Effector memory CD4-positive, alpha-beta T cell (primary cell): ENCODE measurements at regions not wholly inside any gene's neighbourhood (a gene's known extent, or its start where the extent isn't known, plus 50 kb on each side); places are given as distances from the start of the nearest gene placed in this dataset.

Source experiments
- DNase-seq, 3 donors: peaks; one replicate each; pipeline ENCODE4 v3.0.0-alpha.2; 2020
- H3K27ac ChIP-seq: 2 replicates; pipeline ENCODE4 v1.7.0; 2013; ENCODE audit warnings: mild to moderate bottlenecking, low read length, moderate library complexity; ENCODE audit not compliant: insufficient read depth, poor library complexity, severe bottlenecking
- H3K27me3 ChIP-seq: replicated peaks from 2 replicates; pipeline ENCODE4 v1.7.0; 2013; ENCODE audit warnings: mild to moderate bottlenecking, low read length; ENCODE audit not compliant: insufficient read depth, control insufficient read depth, poor library complexity, severe bottlenecking
- H3K36me3 ChIP-seq: 2 replicates; pipeline ENCODE4 v1.7.0; 2013; ENCODE audit warnings: mild to moderate bottlenecking, low read length, moderate library complexity; ENCODE audit not compliant: control insufficient read depth, insufficient read depth
- H3K4me1 ChIP-seq: 2 replicates; pipeline ENCODE4 v1.7.0; 2013; ENCODE audit warnings: low read length, mild to moderate bottlenecking; ENCODE audit not compliant: control insufficient read depth, insufficient read depth, poor library complexity, severe bottlenecking
- H3K4me3 ChIP-seq: 2 replicates; pipeline ENCODE4 v1.7.0; 2013; ENCODE audit warnings: low read length, low read depth, mild to moderate bottlenecking; ENCODE audit not compliant: insufficient read depth, poor library complexity, severe bottlenecking
- H3K9me3 ChIP-seq: 2 replicates; pipeline ENCODE4 v1.7.0; 2013; ENCODE audit warnings: mild to moderate bottlenecking, low read length, moderate library complexity; ENCODE audit not compliant: control insufficient read depth

DNA sequence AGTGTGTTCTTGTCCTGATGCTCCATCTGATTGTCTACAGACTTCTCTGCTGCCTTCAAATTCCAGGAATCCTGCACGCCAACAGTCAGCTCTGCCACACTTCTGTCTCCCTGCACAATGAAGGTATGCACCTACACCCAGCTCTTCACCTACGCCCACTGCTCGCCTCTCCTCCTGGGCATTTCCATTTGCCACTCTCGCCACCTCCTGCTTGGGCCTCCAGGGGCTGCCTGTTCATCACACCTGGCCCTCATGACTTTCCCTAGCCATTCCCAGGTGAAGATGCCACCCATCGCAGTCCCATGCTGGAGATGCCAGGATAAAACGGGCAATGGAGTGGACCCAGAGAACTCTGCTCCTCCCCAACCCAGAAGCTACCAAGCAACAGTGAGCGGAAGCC is 96.5 kb upstream of the ATP1A1 start:
- no peaks in the 10 kb centered on the region for H3K27me3 ChIP-seq
- no peaks in the 10 kb centered on the region for H3K9me3 ChIP-seq
- no peak overlapping the region for H3K27ac ChIP-seq
- H3K4me1 ChIP-seq, result no peaks in the 10 kb centered on the region
- DNase-seq, result no peak
- H3K36me3 ChIP-seq, result no peaks in the 10 kb centered on the region
- H3K4me3 ChIP-seq, result no peak overlapping the region

DNA sequence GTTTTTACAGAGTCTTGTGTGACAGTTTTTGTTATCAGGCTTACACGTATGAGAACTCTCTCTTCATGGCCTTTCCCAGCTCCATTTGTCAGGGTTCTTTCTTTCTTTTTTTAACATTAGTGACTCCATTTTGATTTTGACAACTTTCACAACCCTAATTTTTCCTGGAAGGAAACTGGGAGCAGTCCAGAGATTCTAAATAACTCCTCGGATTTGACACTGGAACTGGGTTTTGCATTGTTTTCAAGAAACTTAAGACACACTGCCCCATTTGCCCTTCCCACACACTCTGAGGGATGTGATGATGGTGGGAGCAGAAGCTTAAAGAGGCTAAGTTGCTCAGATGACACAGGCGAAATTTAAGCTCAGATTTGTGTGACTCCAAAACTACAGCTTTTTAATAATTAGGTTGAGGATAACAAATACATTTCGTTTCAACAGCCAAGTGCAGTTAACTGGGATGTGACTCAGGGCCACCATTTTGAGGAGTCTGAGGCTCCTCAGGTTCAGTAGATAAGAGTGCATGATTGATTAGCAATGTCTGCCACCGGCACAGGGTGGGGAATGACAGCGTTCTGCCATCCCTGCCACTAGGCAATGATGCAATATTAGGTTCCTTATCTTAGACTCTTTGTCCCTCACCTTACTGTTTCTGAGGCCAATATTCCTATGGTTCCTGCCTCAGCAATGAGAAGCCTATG is 95.1 kb upstream of the ATP1A1 start:
- no peaks in the 10 kb centered on the region for H3K27me3 ChIP-seq
- H3K36me3 ChIP-seq, result no peaks in the 10 kb centered on the region
- no peak overlapping the region for H3K4me3 ChIP-seq
- H3K4me1 ChIP-seq, result no peaks in the 10 kb centered on the region
- no peaks in the 10 kb centered on the region for H3K9me3 ChIP-seq
- no peak overlapping the region for H3K27ac ChIP-seq
- DNase-seq, result no peak

DNA sequence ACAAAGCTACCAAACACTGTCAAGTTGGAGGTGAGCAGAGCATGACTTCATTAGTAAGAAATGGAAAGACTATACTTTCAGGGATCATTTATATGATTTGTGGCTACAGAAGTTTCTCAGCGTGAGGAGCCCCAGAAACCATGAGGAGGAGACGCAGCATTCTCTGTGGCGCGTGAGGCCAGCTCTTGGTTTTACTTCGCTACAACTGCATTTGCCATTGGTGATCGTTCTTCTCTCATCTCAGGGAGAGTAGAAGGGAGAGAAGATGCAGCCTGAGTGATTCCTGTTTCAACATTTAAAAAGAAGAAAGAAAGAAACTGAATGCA is 94.5 kb upstream of the ATP1A1 start:
- Histone ChIP-seq H3K4me1 (no peaks in the 10 kb centered on the region), H3K36me3 (no peaks in the 10 kb centered on the region), H3K4me3 (no peak overlapping the region), H3K27ac (no peak overlapping the region), H3K27me3 (no peaks in the 10 kb centered on the region), H3K9me3 (no peaks in the 10 kb centered on the region)
- DNase-seq, result no peak

GRCh38 chr1:116279715-116280114 is 93.3 kb upstream of the ATP1A1 start:
- H3K27me3 ChIP-seq, result no peaks in the 10 kb centered on the region
- no peaks in the 10 kb centered on the region for H3K4me1 ChIP-seq
- no peak overlapping the region for H3K27ac ChIP-seq
- no peaks in the 10 kb centered on the region for H3K36me3 ChIP-seq
- no peak for DNase-seq
- no peaks in the 10 kb centered on the region for H3K9me3 ChIP-seq
- H3K4me3 ChIP-seq, result no peak overlapping the region

DNA sequence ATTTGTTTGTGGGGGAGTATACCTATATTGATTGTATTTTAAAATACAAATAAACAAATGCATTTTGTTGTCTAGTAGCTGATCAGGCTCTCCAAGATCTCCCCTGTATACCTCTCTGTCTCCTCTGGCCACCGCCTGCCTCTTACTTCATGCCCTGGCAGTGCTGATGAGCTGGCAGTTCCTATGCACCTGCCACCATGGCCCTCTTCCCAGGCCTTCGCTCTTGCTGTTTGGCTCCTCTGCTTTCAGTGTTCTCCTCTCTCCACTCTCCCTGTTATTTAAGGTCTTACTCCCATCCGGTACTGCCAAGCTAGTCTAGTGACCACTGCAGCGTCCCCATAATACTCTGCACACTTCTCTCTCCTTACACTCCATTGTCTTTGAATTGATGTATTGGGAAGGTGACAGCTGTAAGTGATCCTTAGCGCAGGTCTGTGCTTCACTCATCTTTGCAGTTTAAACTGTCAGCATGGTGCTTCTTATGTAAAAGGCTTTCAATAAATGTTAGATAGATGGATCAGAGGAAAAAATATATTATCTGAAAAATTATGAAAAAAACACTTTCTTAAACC is 88.1 kb upstream of the ATP1A1 start:
- no peaks in the 10 kb centered on the region for H3K9me3 ChIP-seq
- DNase-seq, result no peak
- no peaks in the 10 kb centered on the region for H3K27me3 ChIP-seq

DNA sequence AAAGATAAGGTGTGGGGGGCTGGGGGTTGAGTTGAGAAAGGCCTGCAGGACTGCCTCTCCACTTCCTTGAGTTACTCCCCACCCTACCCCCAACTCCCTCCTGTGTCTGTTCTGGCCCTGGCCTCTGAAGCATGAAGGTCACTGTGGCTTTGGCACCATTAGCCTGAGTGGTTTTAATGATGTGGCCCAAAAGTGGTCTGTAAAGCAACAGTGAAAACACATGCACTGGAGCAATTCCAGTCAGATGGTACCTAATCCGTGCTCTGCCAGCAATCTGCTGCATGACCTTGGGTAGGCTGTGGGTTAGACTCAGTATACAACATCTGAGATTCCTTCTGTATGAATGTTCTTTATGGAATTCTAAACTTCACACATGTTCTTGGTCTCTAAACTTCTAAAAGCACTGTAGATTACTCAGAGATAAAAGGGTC is 86.5 kb upstream of the ATP1A1 start:
- Histone ChIP-seq H3K27ac (no peak overlapping the region), H3K4me1 (no peaks in the 10 kb centered on the region), H3K4me3 (no peak overlapping the region), H3K27me3 (no peaks in the 10 kb centered on the region), H3K36me3 (no peaks in the 10 kb centered on the region), H3K9me3 (no peaks in the 10 kb centered on the region)
- no peak for DNase-seq

More for the DNA sequence above, 88.1 kb upstream of the ATP1A1 start:
- H3K36me3 ChIP-seq, result no peaks in the 10 kb centered on the region
- H3K4me1 ChIP-seq, result no peaks in the 10 kb centered on the region
- no peak overlapping the region for H3K27ac ChIP-seq
- no peak overlapping the region for H3K4me3 ChIP-seq

GRCh38 chr1:116287341-116288200 is 85.5 kb upstream of the ATP1A1 start:
- Histone ChIP-seq H3K27me3 (no peaks in the 10 kb centered on the region), H3K4me3 (no peak overlapping the region), H3K9me3 (no peaks in the 10 kb centered on the region), H3K4me1 (no peaks in the 10 kb centered on the region), H3K36me3 (no peaks in the 10 kb centered on the region), H3K27ac (no peak overlapping the region)
- DNase-seq, result no peak

DNA sequence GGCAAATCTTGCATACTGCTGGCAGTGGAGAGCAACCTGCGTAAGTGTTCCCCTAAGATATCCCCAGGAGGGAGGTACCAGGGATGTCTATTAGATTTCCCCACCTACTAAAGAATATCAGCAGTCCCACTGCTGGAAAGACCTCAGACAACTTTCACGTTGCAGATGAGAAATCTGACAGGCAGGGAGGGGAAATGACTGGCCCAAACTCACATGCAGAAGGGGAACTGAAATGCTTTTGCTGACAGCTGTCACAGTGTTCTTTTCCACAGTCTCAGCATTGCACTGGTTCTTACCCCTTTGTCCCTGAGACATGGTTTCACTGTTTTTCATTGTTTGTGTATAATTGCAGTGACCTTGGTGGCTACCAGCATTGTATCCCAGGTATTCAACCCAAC is 84.8 kb upstream of the ATP1A1 start:
- H3K9me3 ChIP-seq, result no peaks in the 10 kb centered on the region
- H3K36me3 ChIP-seq, result no peaks in the 10 kb centered on the region
- no peak overlapping the region for H3K4me3 ChIP-seq
- no peaks in the 10 kb centered on the region for H3K27me3 ChIP-seq
- DNase-seq, result no peak
- no peaks in the 10 kb centered on the region for H3K4me1 ChIP-seq
- H3K27ac ChIP-seq, result no peak overlapping the region

GRCh38 chr1:116289193-116289592 is 83.9 kb upstream of the ATP1A1 start:
- no peaks in the 10 kb centered on the region for H3K27me3 ChIP-seq
- H3K4me1 ChIP-seq, result no peaks in the 10 kb centered on the region
- no peak for DNase-seq
- H3K27ac ChIP-seq, result no peak overlapping the region
- H3K9me3 ChIP-seq, result no peaks in the 10 kb centered on the region
- H3K36me3 ChIP-seq, result no peaks in the 10 kb centered on the region
- no peak overlapping the region for H3K4me3 ChIP-seq

GRCh38 chr1:116290085-116290705 is 82.8 kb upstream of the ATP1A1 start:
- no peaks in the 10 kb centered on the region for H3K9me3 ChIP-seq
- no peaks in the 10 kb centered on the region for H3K4me1 ChIP-seq

More at GRCh38 chr1:116290085-116290705, 82.8 kb upstream of the ATP1A1 start:
- H3K4me3 ChIP-seq, result no peak overlapping the region
- no peaks in the 10 kb centered on the region for H3K36me3 ChIP-seq
- H3K27me3 ChIP-seq, result no peaks in the 10 kb centered on the region
- H3K27ac ChIP-seq, result no peak overlapping the region
- DNase-seq, result no peak
